H9 (cell line): ENCODE measurements at regions not wholly inside any gene's neighbourhood (a gene's known extent, or its start where the extent isn't known, plus 50 kb on each side); places are given as distances from the start of the nearest gene placed in this dataset.
A peak's percentile ranks its signal among the peaks of the same experiment; 100 is the strongest.

Experiments used
- DNase-seq: peaks from one replicate; pipeline ENCODE4 v3.0.0-alpha.2; 2017
- H2AFZ ChIP-seq: one replicate; pipeline ENCODE4 v1.6.1; 2013; ENCODE audit warnings: mild to moderate bottlenecking, low read length, control low read depth, moderate library complexity
- H2AK5ac ChIP-seq: 2 replicates; pipeline ENCODE4 v1.6.1; 2013; ENCODE audit warnings: low read length, control low read depth, mixed read lengths; ENCODE audit not compliant: insufficient read length
- H2BK120ac ChIP-seq: one replicate; pipeline ENCODE4 v1.6.1; 2013; ENCODE audit warnings: low read depth, mild to moderate bottlenecking, low read length, control low read depth, inconsistent platforms; ENCODE audit not compliant: poor library complexity, severe bottlenecking
- H2BK12ac ChIP-seq: 2 replicates; pipeline ENCODE4 v1.6.1; 2013; ENCODE audit warnings: low read length, control low read depth, mixed read lengths, low read depth; ENCODE audit not compliant: insufficient read length
- H2BK15ac ChIP-seq: 2 replicates; pipeline ENCODE4 v1.6.1; 2013; ENCODE audit warnings: low read depth, low read length, control low read depth
- H2BK20ac ChIP-seq: one replicate; pipeline ENCODE4 v1.6.1; 2013; ENCODE audit warnings: low read depth, mild to moderate bottlenecking, low read length, control low read depth, inconsistent platforms; ENCODE audit not compliant: poor library complexity, severe bottlenecking
- H2BK5ac ChIP-seq: 2 replicates; pipeline ENCODE4 v1.6.1; 2013; ENCODE audit warnings: low read length, control low read depth, mixed read lengths; ENCODE audit not compliant: insufficient read length
- H3K14ac ChIP-seq: 2 replicates; pipeline ENCODE4 v1.6.1; 2013; ENCODE audit warnings: low read length, control low read depth; ENCODE audit not compliant: insufficient read depth
- H3K18ac ChIP-seq: 2 replicates; pipeline ENCODE4 v1.6.1; 2013; ENCODE audit warnings: low read depth, mild to moderate bottlenecking, mixed read lengths, low read length, control low read depth; ENCODE audit not compliant: insufficient read length
- H3K23ac ChIP-seq: 2 replicates; pipeline ENCODE4 v1.6.1; 2013; ENCODE audit warnings: low read length, control low read depth, mixed read lengths, low read depth; ENCODE audit not compliant: insufficient read length
- H3K23me2 ChIP-seq: 2 replicates; pipeline ENCODE4 v1.6.1; 2013; ENCODE audit warnings: low read depth, mild to moderate bottlenecking, mixed read lengths, low read length, control low read depth; ENCODE audit not compliant: insufficient read length, poor library complexity, severe bottlenecking
- H3K27ac ChIP-seq: 2 replicates; pipeline ENCODE4 v1.5.1; 2013; ENCODE audit warnings: low read length, control low read depth, mixed read lengths, low read depth; ENCODE audit not compliant: insufficient read length
- H3K27me3 ChIP-seq: 2 replicates; pipeline ENCODE4 v1.6.1; 2013; ENCODE audit warnings: low read length, control low read depth, inconsistent platforms; ENCODE audit not compliant: insufficient read depth
- H3K4ac ChIP-seq: 2 replicates; pipeline ENCODE4 v1.6.1; 2013; ENCODE audit warnings: low read depth, mild to moderate bottlenecking, control low read depth, inconsistent platforms, low read length, moderate library complexity
- H3K4me1 ChIP-seq: 2 replicates; pipeline ENCODE4 v1.6.1; 2013; ENCODE audit warnings: low read length, control low read depth, inconsistent platforms; ENCODE audit not compliant: insufficient read depth
- H3K4me2 ChIP-seq: 2 replicates; pipeline ENCODE4 v1.6.1; 2013; ENCODE audit warnings: low read length, control low read depth, mixed read lengths; ENCODE audit not compliant: insufficient read length, insufficient read depth
- H3K56ac ChIP-seq: 2 replicates; pipeline ENCODE4 v1.6.1; 2013; ENCODE audit warnings: low read depth, mild to moderate bottlenecking, mixed read lengths, low read length, control low read depth; ENCODE audit not compliant: insufficient read length
- H3K79me1 ChIP-seq: 2 replicates; pipeline ENCODE4 v1.6.1; 2013; ENCODE audit warnings: low read depth, mild to moderate bottlenecking, moderate library complexity, low read length, control low read depth, inconsistent platforms; ENCODE audit not compliant: insufficient read depth, poor library complexity, severe bottlenecking
- H3K79me2 ChIP-seq: 2 replicates; pipeline ENCODE4 v1.6.1; 2013; ENCODE audit warnings: low read length, control low read depth, inconsistent platforms; ENCODE audit not compliant: insufficient read depth
- H3K9ac ChIP-seq: 2 replicates; pipeline ENCODE4 v1.6.1; 2013; ENCODE audit warnings: low read length, control low read depth, mixed read lengths; ENCODE audit not compliant: insufficient read length; ENCODE audit errors: extremely low read depth
- H3K9me3 ChIP-seq: one replicate; pipeline ENCODE4 v1.6.1; 2013; ENCODE audit warnings: low read depth, low read length, inconsistent platforms; ENCODE audit not compliant: control insufficient read depth
- H3T11ph ChIP-seq: one replicate; pipeline ENCODE4 v1.6.1; 2013; ENCODE audit warnings: mild to moderate bottlenecking, low read length, control low read depth, inconsistent platforms
- H4K20me1 ChIP-seq: one replicate; pipeline ENCODE4 v1.6.1; 2013; ENCODE audit not compliant: control insufficient read depth, insufficient read length, insufficient read depth
- H4K5ac ChIP-seq: 2 replicates; pipeline ENCODE4 v1.6.1; 2013; ENCODE audit warnings: low read depth, mild to moderate bottlenecking, mixed read lengths, low read length, control low read depth; ENCODE audit not compliant: insufficient read length
- H4K8ac ChIP-seq: replicated peaks from 2 replicates; pipeline ENCODE4 v1.6.1; 2013; ENCODE audit warnings: low read length, control low read depth, mixed read lengths, low read depth; ENCODE audit not compliant: insufficient read length
- H4K91ac ChIP-seq: 2 replicates; pipeline ENCODE4 v1.6.1; 2013; ENCODE audit warnings: low read depth, mild to moderate bottlenecking, moderate library complexity, mixed read lengths, low read length, control low read depth; ENCODE audit not compliant: insufficient read length
- H3K27ac Mint-ChIP-seq, 3 experiments: 2 replicates in 2 of 3; 3 replicates in 1 of 3; pipeline ENCODE4 v1.8.0; 2020 to 2021; ENCODE audit warnings: mixed read lengths in 3 of 3, mild to moderate bottlenecking in 1 of 3, moderate library complexity in 1 of 3
- H3K27me3 Mint-ChIP-seq: 2 replicates; pipeline ENCODE4 v1.8.0; 2021; ENCODE audit warnings: low read depth, mild to moderate bottlenecking, moderate library complexity, mixed read lengths
- H3K36me3 Mint-ChIP-seq, 3 experiments: 2 replicates in 2 of 3; 3 replicates in 1 of 3; pipeline ENCODE4 v1.8.0; 2020 to 2021; ENCODE audit warnings: low read depth in 3 of 3, mixed read lengths in 3 of 3; ENCODE audit not compliant: insufficient read depth in 1 of 3
- H3K4me1 Mint-ChIP-seq, 2 experiments: 2 replicates each; pipeline ENCODE4 v1.8.0; 2020; ENCODE audit warnings: mixed read lengths in 2 of 2
- H3K4me3 Mint-ChIP-seq, 2 experiments: 2 replicates in 1 of 2; 3 replicates in 1 of 2; pipeline ENCODE4 v1.8.0; 2020 to 2021; ENCODE audit warnings: mild to moderate bottlenecking in 2 of 2, mixed read lengths in 2 of 2, moderate library complexity in 1 of 2
- H3K9me3 Mint-ChIP-seq, 2 experiments: 2 replicates in 1 of 2; 3 replicates in 1 of 2; pipeline ENCODE4 v1.8.0; 2020; ENCODE audit warnings: mild to moderate bottlenecking in 2 of 2, mixed read lengths in 2 of 2, moderate library complexity in 1 of 2
- CTCF ChIP-seq: fragments of 200-600 bp; sonication (generic); conservative IDR thresholded peaks from 3 replicates; pipeline ENCODE4 v1.8.0; 2021; ENCODE audit warnings: antibody characterized with exemption, mild to moderate bottlenecking

GRCh38 chr10:36175954-36176353 is 533.9 kb upstream of the FZD8 start:
- Histone ChIP-seq H3K4me1 (no peaks in the 10 kb centered on the region; the same call in 1 of the 2 replicates), H2BK5ac (no peak overlapping the region), H3T11ph (no peak overlapping the region), H2BK120ac (no peak overlapping the region), H3K18ac (no peak overlapping the region), H3K79me1 (no peaks in the 10 kb centered on the region), H3K79me2 (no peaks in the 10 kb centered on the region), H2BK15ac (no peak overlapping the region), H3K56ac (no peak overlapping the region), H4K8ac (no peak overlapping the region), H4K5ac (no peak overlapping the region), H2AFZ (no peak overlapping the region), H3K4me2 (no peak overlapping the region), H3K27ac (no peak overlapping the region), H3K23me2 (no peaks in the 10 kb centered on the region), H3K9ac (no peak overlapping the region), H2BK12ac (no peak overlapping the region), H3K27me3 (no peaks in the 10 kb centered on the region), H3K9me3 (no peaks in the 10 kb centered on the region), H3K23ac (no peak overlapping the region), H2AK5ac (no peak overlapping the region), H4K20me1 (no peaks in the 10 kb centered on the region), H3K14ac (no peak overlapping the region), H3K4ac (no peak overlapping the region), H2BK20ac (peak overlapping the region; percentile 34), H4K91ac (no peak overlapping the region)
- H3K27ac Mint-ChIP-seq, result no peak overlapping the region
- H3K4me1 Mint-ChIP-seq, result peaks cover 20 to 22% of the 10 kb centered on the region in 2 experiments
- H3K36me3 Mint-ChIP-seq, result no peaks in the 10 kb centered on the region; a peak in 2 of 7 replicates
- no peak for DNase-seq
- no peak overlapping the region for H3K4me3 Mint-ChIP-seq
- peaks cover 4% of the 10 kb centered on the region for H3K27me3 Mint-ChIP-seq
- TF ChIP-seq CTCF, result no peak
- H3K9me3 Mint-ChIP-seq, result no peaks in the 10 kb centered on the region; a peak in 1 of 5 replicates
